ENCODE measurements at regions not wholly inside any gene's neighbourhood (a gene's known extent, or its start where the extent isn't known, plus 50 kb on each side); places are given as distances from the start of the nearest gene placed in this dataset.

DNA sequence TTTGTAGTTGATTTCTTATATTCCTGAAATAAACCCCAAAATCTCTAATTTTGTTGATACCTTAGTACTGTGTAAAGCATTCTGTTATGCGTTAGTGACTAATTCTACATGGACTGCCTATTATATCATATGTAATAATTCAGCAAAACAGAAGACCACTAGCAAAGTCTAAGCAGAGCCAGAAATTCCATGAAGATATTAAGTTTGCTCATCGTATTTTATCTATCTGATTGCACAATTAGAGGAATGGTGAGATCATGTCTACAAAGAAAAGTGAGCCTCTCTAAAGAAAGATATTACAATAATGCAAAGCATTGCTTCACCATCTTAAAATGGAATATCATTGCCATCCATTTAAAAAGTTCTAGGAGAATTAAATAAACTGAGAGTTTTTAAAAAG, 374.6 kb upstream of the SLC7A11 start:
- H3K9me3 Mint-ChIP-seq = peaks cover 7% of the 10 kb centered on the region
- no peaks in the 10 kb centered on the region for H3K36me3 Mint-ChIP-seq
- H3K27me3 Mint-ChIP-seq = no peaks in the 10 kb centered on the region
- no peak overlapping the region for H3K4me3 Mint-ChIP-seq
- TF ChIP-seq, protein P1, sequence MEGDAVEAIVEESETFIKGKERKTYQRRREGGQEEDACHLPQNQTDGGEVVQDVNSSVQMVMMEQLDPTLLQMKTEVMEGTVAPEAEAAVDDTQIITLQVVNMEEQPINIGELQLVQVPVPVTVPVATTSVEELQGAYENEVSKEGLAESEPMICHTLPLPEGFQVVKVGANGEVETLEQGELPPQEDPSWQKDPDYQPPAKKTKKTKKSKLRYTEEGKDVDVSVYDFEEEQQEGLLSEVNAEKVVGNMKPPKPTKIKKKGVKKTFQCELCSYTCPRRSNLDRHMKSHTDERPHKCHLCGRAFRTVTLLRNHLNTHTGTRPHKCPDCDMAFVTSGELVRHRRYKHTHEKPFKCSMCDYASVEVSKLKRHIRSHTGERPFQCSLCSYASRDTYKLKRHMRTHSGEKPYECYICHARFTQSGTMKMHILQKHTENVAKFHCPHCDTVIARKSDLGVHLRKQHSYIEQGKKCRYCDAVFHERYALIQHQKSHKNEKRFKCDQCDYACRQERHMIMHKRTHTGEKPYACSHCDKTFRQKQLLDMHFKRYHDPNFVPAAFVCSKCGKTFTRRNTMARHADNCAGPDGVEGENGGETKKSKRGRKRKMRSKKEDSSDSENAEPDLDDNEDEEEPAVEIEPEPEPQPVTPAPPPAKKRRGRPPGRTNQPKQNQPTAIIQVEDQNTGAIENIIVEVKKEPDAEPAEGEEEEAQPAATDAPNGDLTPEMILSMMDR (conservative IDR thresholded peaks at IDR 0.05) = no peak
- H3K4me1 Mint-ChIP-seq (ENCODE audit: unreplicated experiment) = peaks cover 4% of the 10 kb centered on the region
- no peak for DNase-seq (ENCODE audit: extremely low spot score, unreplicated experiment)
- no peak overlapping the region for H3K27ac Mint-ChIP-seq

DNA sequence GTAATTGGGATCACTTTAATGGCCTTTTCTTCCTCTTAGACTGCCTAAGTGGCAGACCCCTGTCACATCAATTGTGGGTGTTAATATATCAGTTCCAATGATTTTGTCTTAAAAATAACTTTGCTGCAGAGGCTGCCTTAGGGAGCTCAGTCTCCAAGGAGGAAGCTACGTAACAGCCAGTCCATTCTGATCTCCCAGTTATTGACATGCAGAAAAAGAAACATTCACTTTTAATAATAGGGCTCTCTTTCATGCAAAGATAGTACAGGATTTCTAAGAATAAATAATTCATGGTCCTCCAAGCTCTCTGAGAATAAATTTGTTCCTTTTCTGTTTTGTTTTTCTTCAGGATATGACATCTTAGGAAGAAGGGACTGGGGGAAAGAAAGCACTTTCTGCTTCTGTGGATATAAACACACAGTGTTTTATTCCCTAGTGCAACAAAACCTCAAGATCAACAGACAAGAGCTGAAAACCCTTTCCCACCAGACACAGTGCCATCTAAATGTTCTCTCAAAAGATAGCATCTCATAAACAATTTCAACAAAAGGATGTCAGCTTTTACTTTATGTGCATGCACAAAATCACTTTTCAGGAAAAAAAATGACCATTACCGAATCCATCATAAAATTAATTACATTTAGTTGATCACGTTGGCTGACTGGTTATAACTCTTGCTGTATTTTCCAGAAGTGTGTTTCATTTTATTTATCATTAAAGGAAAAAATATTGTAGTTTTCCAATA, 372.4 kb upstream of the SLC7A11 start:
- Mint-ChIP-seq H3K4me3 (no peak overlapping the region), H3K9me3 (peaks cover 5% of the 10 kb centered on the region), H3K27ac (no peak overlapping the region), H3K27me3 (no peaks in the 10 kb centered on the region), H3K4me1 (ENCODE audit: unreplicated experiment) (peaks cover 8% of the 10 kb centered on the region), H3K36me3 (no peaks in the 10 kb centered on the region)
- TF ChIP-seq, protein P1 (conservative IDR thresholded peaks at IDR 0.05) = no peak
- no peak for DNase-seq (ENCODE audit: extremely low spot score, unreplicated experiment)

DNA sequence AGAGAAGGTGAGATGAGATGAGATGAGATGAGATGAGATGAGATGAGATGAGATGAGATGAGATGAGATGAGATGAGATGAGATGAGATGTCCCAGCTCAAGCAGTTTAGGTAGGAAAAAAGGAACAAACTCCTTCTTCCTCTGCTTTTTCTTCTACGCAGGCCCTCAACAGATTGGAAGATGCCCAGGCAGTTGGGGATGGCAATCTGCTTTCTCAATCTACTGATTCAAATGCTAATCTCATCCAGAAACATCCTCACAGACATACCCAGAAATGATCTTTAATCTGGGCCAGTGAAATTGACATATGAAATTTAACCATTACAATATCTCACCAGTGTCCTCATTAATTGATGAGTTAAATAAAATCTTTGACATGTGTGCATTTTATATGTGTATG, 370.3 kb upstream of the SLC7A11 start:
- Mint-ChIP-seq H3K36me3 (no peaks in the 10 kb centered on the region), H3K9me3 (peaks cover 1% of the 10 kb centered on the region), H3K27me3 (no peaks in the 10 kb centered on the region), H3K27ac (no peak overlapping the region), H3K4me3 (no peak overlapping the region), H3K4me1 (ENCODE audit: unreplicated experiment) (peaks cover 8% of the 10 kb centered on the region)
- TF ChIP-seq, protein P1 (conservative IDR thresholded peaks at IDR 0.05) = no peak
- DNase-seq (ENCODE audit: extremely low spot score, unreplicated experiment) = no peak

DNA sequence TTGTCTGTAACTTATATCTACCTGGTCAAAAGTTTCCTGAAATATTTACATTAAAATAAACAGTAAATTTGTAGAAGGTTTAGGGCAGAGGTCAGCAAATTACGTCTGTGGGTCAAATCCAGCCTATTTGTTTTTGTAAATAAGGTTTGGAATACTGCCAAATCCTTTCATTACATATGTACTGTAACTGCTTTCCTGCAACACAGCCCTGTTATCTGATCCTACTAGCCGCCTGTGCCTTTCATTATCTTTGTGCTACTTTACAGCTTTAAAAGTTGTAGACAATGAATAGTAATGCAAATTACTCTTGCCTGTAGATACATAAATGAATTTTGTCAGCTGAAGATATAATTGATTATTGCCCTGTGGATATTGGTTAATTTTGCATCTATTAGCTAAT, 369.6 kb upstream of the SLC7A11 start:
- TF ChIP-seq, protein P1 (conservative IDR thresholded peaks at IDR 0.05) = no peak
- Mint-ChIP-seq H3K27ac (no peak overlapping the region), H3K9me3 (peaks cover 5% of the 10 kb centered on the region), H3K4me3 (no peak overlapping the region), H3K36me3 (no peaks in the 10 kb centered on the region), H3K4me1 (ENCODE audit: unreplicated experiment) (peaks cover 8% of the 10 kb centered on the region), H3K27me3 (no peaks in the 10 kb centered on the region)
- no peak for DNase-seq (ENCODE audit: extremely low spot score, unreplicated experiment)

DNA sequence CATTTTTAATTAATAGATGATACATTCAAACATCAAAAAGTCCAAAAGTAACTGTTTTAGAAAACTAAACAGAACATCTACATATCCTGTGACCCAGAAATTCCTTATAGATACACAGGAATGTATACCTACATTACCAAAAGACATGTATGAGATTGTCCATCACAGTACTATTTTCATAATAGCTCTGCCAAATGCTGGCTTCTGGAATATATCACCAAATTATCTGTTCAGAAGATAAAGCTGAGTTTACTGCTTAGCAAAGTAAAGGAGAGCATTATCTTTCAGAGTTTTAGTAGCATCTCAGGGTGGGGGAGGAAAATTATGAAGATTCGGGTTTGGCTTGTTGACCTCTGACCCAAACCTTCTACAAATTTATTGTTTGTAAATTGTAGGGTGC, 368.9 kb upstream of the SLC7A11 start:
- Mint-ChIP-seq H3K27me3 (no peaks in the 10 kb centered on the region), H3K4me1 (ENCODE audit: unreplicated experiment) (peaks cover 8% of the 10 kb centered on the region), H3K4me3 (no peak overlapping the region), H3K9me3 (peaks cover 5% of the 10 kb centered on the region), H3K36me3 (no peaks in the 10 kb centered on the region), H3K27ac (no peak overlapping the region)
- TF ChIP-seq, protein P1 (conservative IDR thresholded peaks at IDR 0.05) = no peak
- no peak for DNase-seq (ENCODE audit: extremely low spot score, unreplicated experiment)

Measured in type B pancreatic cell (in vitro differentiated cells).